ENCODE measurements at regions not wholly inside any gene's neighbourhood (a gene's known extent, or its start where the extent isn't known, plus 50 kb on each side); places are given as distances from the start of the nearest gene placed in this dataset.
"Not testable (repeated sequence)": the region's sequence is repeated elsewhere in the genome, so short reads cannot be mapped to it uniquely, and the experiment has no call there.

DNA sequence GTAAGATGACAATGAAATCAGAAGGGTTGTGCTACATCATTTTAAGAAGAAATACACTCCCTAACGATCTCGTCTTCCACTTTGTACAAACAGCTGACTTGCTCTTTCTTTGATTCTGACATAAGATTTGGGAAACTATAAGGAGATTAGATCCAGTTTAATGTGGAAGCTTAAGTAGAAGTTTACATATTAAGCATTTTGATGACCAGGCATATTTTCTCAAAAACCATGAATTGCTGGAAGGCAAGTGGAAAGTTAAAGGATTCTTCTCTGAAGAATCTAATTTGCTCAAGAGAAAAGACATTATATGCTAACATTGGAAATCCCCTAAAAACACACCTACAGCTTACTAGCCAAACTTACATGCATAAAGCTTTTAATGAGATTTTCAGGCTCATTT lies 531.9 kb upstream of the PTPRD start:
- no peak for DNase-seq

DNA sequence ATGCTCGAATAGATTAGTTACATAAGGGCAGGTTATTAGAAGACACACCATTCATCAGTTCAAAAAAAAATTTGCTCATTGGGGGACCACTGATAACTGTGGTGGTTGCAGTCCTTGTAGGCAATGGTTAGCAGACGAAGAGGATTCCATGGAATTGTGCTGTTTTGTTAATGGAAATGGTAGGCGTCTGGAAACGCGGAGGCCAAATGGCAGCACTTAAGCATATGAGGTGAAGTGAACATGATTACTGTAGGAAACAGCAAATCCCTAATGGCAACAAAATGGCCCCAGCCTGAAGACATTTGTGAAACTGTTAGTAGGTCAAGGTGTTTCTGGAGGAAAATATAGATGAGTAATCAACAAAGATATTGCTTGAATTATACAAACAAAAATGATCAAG lies 535.4 kb upstream of the PTPRD start:
- DNase-seq, result no peak

DNA sequence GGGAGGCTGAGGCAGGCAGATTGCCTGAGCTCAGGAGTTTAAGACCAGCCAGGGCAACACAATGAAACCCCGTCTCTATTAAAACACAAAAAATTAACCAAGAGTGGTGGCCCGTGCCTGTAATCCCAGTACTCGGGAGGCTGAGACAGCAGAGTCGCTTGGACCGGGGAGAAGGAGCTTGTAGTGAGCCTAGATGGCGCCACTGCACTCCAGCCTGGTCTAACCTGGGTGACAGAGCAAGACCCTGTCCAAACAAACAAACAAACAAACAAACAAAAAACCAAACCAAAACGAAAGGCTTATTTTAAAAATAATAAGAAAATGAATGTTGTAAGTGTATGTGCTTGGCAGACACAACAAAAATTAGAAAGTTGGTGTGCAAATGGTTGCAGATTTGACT lies 536.3 kb upstream of the PTPRD start:
- no peak for DNase-seq

DNA sequence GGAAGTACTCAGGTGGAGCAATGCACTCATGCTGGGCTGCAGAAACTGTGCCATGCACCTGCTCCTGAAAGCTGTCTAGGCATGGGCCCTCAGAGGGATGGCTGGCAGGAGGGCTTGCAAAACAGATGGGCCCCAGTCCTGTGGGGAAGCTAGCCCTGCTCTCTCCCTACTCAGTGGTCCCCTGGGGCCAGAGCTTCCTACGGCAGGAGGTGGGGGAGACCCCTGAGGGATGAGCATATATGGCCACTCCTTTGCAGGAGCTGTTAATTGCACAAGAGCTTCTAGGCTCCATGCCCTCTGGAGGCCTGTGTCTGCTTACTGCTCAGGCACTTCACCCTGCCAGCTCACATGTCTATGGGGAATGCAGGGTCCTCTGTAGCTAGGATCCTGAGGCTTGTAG lies 545.3 kb upstream of the PTPRD start:
- DNase-seq, result no peak

DNA sequence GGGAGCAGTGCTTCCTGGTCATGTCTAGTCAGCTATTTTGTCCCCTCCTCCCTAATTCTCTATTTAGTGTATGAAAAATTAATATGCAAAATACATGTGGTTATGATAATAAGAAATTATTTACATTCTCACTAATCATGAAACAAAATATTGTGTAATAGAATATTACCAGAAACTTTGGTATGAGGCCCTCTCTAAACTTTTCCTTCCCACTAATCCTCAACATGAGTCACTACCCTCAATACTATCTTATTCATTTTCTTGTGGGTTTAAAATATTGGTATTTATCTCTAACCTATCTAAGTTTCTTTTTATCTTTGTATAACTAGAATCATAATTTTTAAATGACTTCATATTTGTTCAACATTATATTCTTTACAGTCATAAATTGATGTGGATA lies 545.9 kb upstream of the PTPRD start:
- no peak for DNase-seq

DNA sequence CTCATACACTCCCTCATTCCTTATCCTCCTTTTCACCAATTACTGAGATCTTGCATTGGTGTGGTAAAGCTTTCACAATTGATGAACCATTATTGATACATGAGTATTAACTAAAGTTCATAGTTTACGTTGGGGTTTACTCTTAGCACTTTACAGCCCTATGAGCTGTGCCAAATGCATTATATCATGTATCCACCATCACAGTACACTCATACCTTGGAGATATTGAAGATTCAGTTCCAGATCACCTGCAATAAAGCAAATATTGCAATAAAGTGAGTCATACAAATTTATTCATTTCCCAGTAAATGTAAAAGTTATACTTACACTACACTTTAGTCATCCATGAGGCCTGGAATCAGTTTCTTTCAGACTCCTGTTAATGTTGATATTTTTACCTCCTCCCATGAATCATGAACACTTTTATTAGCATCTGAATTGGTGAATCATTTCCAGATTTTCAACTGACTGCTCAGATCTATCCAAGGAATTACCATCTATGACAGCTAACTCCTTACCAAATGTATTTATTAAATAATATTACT lies 546.6 kb upstream of the PTPRD start:
- DNase-seq, result no peak

DNA sequence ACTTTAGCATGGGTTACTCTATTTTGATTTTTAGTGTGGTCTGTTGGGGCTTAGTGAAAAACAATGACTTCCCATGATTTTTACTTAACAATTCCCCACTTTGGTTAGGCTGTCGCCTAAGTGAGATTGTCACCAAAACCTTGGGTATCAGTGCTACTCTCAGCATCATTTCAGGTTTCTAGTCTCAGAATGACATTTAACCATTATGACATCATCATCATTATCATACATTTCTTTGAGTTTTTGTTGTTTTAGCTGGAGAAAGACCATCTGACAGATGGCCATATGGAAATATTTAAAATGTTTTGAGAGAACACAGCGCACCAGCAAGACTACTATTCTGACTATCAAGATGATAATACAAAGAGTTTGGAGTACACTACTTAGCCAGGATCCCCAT lies 551.0 kb upstream of the PTPRD start:
- no peak for DNase-seq

DNA sequence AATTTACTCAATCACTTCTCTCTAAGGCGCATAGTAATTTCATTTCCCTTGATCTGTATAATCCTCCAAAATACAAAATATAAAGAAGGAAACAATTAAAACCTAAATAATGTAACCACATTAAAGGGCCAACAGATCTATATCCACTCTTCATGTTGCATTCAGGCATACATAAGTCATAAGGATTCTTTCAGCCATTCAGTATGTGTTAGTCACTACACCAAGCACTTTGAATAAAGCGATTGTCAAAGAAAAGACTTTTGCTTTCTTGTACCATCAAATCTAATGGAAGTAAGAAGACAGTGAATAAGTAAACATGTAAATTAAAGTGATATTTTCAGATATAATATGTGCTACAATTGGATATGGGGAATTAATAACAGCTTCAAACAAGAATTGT lies 569.2 kb upstream of the PTPRD start:
- DNase-seq, result no peak

DNA sequence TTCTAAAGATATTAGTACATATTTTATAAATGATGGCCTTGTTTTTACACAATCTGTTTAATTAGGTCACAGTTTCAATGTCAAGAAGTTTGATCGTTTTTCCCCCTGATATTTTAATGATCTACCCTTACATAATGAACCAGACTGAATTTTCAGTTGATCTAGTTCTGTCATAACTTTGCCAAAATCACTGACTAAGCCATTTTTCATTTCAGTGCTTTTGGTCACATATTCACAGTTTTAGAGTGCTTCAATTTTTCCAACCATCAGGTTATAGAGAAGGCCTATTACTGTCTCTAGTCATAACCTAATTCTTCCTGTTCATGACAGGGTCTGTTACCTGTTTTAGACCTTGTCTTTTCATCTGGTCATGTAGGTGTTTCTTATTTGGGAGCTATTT lies 577.9 kb upstream of the PTPRD start:
- no peak for DNase-seq

DNA sequence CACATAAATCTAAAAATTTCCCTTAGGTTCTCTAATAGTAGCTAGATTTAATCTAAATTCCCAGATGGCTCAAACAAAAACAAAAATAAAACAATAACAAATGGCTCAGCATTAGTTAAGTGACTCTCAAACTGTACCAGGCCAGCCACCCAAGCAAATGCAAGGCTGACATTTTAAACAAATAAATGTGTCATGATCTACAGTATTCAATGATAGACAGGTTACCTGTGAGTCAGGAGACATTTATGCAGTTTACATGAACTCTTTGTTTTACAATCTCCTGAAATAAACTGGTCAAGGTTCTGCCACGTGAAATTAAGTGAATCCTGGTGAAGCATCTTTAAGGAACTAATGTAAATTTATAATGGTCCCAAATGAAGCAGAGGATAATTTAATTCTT lies 580.2 kb upstream of the PTPRD start:
- DNase-seq, result no peak

DNA sequence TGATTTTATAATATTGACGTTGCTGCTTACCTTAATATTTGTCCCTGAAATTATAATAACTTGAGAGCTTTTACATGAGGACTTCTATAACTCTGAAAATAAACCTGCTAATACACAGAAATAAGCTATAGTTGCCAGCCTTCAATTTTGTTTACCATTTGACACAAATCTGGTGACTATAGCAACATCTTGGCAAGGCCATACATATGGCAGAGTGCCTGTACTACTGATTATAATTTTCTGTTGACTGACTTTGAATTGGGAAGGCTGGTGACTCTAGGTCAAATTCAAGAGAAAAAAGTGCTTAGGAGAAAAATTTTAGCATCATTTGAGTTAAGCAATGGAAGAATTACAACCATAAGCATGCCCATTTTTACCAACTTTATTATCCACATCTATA lies 581.4 kb upstream of the PTPRD start:
- peak; percentile 6 for DNase-seq

DNA sequence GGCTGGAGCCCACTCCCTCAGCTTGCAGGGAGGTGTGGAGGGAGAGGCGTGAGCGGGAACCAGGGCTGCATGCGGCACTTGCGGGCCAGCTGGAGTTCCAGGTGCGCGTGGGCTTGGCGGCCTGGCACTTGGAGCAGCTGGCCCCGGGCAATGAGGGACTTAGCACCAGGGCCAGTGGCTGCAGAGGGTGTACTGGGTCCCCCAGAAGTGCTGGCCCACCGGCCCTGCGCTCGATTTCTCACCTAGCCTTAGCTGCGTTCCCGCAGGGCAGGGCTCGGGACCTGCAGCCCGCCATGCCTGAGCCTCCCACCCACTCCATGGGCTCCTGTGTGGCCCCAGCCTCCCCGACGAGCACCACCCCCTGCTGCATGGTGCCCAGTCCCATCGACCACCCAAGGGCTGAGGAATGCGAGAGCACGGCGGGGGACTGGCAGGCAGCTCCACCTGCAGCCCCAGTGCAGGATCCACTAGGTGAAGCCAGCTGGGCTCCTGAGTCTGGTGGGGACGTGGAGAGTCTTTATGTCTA lies 584.1 kb upstream of the PTPRD start:
- not testable (repeated sequence) for DNase-seq

DNA sequence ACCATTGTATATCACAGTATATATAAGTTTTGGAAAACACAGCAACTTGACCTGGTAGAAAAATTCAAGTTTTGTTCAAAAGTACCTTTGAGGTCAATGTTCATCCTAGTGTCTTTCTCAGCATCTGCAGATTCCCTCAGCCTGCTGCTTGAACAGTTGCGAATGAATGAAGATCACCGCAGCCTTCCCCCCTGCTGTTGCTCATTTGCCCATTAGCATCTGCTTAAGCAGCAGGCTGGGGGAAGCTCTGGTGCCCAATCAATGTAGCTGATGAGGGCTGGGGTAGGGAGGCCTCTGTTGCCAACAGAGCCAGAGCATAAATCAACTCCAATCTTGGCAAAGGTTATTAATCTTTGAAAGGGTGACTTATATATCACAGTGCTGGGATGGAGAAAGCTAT lies 586.5 kb upstream of the PTPRD start:
- no peak for DNase-seq

DNA sequence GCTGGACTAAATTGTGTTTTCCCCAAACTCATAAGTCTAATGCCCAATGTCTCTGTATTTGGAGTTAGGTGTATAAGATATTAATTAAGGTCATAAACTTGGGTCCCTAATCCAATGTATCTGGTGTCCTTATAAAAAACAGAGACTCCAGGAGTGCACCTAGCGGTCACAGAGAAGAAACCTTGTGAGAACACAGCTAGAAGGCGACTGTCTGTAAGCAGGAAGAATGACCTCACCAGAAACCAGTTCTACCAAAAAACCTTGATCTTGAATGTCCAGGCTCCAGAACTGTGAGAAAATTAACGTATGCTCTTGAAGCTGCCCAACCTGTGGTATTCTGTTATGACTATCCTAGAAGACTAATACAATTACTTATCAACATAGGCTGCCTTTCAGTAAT lies 591.7 kb upstream of the PTPRD start:
- no peak for DNase-seq

DNA sequence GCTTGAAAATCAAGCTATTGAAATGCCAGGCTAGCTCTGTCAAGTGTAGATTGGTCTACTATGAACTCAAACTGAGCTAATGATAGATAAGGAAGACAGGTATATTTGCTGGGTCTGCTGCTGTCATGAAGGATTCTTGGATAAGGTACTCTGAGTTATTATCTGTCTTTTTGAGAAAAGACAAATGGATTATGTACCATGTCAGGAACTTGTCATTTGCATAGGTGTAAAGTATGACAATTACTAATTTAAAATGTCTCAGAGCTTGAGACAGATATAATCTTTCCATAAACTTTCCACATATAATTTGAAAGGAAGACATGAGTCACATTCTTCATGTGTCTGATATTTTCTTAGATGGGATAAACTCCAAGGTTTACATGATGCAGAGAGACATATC lies 594.1 kb upstream of the PTPRD start:
- DNase-seq, result no peak

DNA sequence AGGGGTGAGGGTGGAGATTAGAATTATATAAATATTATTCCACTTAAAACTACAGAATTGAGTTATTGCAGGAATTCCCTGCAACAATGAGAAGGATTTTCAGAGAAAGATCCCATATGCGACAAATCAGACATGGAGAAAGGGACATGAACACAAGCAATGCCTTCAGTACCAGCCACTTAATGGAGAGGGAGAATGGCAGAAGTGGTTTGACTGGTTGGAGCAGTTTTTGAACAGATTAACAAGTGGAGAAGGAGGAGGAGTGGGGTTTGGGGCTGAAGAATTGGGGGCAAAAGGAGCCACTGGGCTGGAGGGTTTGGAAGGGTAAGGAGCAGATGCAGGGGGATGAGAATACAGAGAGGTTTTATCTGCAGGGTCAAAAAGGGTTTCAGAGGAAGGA lies 620.9 kb upstream of the PTPRD start:
- no peak for DNase-seq

DNA sequence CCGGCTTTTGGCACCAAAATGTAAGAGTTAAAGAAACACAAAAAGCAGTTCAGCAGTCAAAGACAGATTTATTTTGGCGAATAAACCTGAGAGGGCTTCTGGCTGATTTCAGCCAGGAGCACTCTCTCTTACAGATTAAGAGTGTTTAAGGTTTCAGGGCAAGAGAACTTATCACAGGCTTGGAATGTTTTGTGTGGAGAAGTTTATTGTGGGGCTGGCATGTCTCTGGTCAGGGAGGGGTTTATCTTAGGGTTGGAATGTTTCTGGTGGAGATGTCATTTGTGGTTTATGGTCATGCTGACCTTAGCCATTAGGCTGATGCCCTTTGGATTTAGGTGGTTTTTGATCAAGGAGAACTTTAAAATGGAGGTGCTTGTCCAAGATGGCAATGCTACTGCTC lies 622.3 kb upstream of the PTPRD start:
- DNase-seq, result no peak

DNA sequence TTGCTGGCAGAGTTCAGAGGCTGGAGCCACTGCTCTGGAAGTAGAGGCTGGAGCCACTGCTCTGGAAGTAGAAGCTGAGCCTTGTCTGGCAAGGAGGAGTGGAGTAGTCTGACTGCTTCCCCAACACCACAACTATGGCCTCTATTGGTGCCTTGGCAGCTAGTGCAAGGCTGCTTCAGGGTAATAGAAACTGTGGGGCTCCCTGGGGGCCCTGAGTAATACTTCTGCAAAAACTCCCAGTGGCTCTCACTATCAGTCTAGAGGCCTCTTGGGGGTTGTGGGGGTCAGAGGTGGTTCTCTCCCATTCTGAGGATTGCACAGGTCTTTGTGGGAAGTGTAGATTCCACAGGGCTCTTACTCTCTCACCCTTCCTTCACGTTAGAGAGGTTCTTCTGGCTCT lies 629.0 kb upstream of the PTPRD start:
- DNase-seq, result no peak

DNA sequence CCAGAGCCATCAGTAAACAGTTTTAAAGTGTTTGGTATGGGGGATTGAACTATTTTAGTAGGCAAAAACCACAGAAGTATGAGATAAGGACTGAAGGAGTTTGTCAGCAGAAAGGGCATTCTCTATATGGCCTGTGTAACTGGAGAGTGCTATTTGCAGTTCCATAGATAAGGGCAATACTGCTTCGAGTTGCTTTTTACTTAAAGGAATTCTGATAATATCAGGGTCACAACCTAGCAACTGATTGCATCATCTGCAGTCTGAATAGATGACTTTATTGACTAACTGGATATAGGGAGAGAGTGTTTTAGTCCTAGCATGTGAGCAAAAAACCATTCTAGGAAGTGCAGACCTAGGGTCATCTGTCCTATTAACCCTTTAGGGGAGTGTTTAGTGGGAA lies 645.2 kb upstream of the PTPRD start:
- DNase-seq, result no peak

DNA sequence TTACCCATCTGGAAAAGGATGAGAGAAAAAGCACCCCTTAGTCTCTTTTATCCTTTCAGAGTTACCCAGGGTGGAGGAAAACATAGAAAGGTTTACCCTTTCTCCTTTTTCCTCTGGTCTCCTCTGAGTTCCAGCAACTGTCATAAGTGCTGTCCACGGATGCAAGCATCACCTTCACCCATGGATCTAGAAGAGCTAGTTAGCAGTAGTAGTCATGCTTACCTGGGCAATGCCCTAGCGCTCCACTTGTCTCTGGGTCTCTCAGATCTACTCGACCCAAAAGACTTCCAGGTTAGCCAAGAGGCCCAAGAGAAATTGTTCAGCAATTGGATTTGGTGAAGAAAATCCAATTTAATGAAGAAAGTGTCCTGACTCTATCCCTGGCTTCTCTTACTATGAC lies 656.2 kb upstream of the PTPRD start:
- no peak for DNase-seq

DNA sequence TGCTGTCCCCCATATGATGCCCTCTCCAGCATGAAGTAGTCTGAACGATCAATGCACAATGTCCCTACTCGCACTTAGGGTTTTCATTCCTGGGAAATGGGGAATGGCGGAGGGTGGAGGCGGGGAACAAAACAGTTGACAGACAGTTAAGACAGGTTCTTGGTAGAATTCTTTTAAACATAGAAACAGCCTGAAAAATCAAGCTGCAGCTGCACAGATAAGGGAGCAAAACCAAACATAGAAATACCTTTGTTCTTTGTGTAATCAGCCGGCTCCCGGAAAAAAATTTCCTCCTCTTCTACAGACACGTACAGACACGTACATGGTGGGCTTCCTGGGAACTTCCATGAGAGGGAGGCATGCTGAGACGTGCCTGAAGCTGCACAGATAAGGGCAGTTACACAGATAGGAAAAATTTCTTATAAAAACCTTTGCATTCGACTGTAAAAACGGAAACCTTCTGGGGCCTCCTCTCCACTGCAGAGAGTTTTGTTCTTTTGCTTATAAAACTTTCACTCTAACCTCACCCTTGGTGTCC lies 662.4 kb upstream of the PTPRD start:
- DNase-seq, result no peak

DNA sequence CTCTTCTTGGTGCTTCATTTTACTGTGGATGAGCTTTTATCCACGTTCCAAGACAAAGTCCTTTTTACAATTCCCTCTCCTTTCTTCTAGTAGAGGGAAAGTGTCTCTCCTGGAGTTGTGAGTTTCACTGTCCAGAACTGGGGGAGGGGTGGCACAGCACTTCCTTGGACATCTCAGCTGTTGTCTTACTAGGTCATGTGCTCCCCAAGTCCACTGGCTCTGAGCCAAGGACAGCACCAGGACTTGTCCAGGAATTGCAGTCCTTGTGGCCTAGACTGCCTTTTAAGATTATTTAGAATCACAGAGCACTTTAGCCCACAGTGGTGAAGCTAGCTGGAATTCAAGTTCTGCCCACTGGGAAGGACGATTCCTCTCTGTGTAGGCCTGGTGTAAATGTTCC lies 700.2 kb upstream of the PTPRD start:
- DNase-seq, result peak; percentile 2

DNA sequence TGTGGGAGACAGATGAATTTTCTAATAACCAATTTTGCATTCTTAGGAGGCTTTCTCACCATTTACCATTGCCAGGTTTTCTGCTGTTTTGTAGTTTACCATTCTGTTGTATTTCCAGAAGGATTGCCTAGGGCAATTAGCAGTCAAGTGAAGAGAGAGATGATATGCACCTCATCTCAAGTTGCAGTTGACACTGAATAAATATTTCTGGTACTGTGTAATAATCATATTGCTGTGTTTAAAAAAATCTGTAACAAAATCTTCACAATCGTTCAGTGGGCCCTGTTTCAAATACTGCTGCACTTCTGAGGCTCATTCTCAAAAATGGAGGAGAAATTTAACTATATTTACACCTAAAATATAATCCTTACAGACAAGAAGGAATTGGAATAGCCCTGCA lies 706.1 kb upstream of the PTPRD start:
- DNase-seq, result no peak

DNA sequence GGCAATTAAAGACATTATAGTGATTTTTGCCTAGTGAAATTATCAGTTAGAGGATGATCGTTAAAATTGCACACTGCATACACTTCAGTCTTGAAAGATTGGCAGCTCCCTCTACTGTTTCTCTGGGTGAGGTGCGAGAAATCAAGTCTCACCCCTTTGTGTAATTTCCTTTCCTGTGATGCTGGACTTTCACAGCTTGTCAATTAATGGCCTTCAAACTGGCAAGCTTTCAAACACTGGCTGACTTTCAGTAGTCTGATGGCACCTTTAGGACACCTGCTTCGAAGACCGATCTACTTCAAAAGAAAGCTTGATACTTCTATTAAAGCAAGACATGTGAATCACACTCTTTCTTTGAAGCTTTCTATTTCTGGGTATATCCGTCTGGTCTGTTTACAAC lies 706.7 kb upstream of the PTPRD start:
- DNase-seq, result peak; percentile 8

DNA sequence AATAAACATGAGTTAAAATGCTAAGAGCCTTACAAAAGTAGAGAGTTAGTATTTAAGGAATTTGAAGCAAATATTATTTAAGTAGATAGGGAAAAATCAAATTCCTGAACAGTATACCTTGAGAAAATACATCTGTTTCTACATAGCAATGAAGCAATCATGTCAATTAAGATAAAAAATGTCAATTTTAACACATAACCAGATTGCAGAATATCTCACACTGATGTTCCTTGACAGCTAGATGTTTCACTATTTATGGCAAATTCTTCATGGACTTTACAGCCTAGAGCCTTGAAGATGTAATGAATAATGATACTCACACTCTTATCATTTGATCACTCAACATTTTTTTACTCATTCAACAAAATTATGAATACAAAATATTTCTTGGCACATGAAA lies 708.2 kb upstream of the PTPRD start:
- DNase-seq, result no peak
